ENCODE measurements at regions not wholly inside any gene's neighbourhood (a gene's known extent, or its start where the extent isn't known, plus 50 kb on each side); places are given as distances from the start of the nearest gene placed in this dataset.

DNA sequence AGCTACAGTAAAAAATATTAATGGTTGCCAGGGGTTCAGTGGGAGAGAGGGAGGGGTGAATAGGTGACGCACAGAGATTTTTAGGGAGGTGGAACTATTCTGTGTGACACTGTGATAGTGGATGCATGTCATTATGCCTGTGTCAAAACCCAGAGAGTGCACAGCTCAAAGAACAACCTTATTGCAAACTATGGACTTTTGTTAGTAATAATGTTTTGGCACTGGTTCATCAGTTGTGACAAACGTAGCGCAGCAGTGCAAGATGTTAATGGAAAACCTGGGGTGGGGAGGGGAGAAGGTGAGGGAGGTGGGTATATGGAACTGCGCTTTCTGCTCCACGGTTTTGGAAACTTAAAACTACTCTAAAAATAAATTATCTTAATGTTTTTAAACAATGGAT, 134.6 kb upstream of the RFC3 start:
- H3K4me3 ChIP-seq (ENCODE audit: insufficient read length, low read depth), result no peak overlapping the region
- no peaks in the 10 kb centered on the region for H3K36me3 ChIP-seq (ENCODE audit: insufficient read depth, insufficient read length, low read length)
- DNase-seq (ENCODE audit: low read depth, low spot score), result no peak
- H3K9me3 ChIP-seq (ENCODE audit: insufficient read depth, low read length), result peaks cover 15% of the 10 kb centered on the region; the same call in 1 of the 2 replicates
- H3K9ac ChIP-seq (ENCODE audit: insufficient read length, low read depth), result no peak overlapping the region
- no peaks in the 10 kb centered on the region for H3K4me1 ChIP-seq (ENCODE audit: insufficient read depth, insufficient read length)
- TF ChIP-seq SUZ12 (IDR thresholded peaks at IDR 0.05; ENCODE audit: extremely low read depth, insufficient read depth, insufficient read length), result no peak
- TF ChIP-seq YY1 (IDR thresholded peaks at IDR 0.05; ENCODE audit: insufficient read depth, insufficient read length), result no peak
- no peak for TF ChIP-seq ZNF274 (IDR thresholded peaks at IDR 0.05; ENCODE audit: low read depth, low read length)
- H3K27me3 ChIP-seq (ENCODE audit: insufficient read depth, insufficient read length), result no peaks in the 10 kb centered on the region

DNA sequence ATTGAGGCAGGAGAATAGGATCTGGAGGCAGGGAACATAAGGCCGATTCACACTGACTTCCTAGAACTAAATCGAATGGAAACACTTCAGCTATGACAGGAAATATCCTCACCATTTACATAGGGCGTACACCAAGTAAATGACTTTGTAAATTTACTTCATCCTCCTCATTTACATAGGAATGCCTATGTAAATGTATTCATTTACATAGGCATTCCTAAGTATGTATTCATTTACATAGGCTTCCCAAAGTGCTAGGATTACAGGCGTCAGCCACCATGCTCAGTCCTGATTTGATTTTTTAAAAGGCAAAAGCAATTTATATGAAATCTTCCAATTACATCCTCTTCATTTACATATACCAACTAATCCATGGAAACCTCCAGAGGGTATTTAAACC, 133.1 kb upstream of the RFC3 start:
- no peaks in the 10 kb centered on the region for H3K36me3 ChIP-seq (ENCODE audit: insufficient read depth, insufficient read length, low read length)
- H3K9ac ChIP-seq (ENCODE audit: insufficient read length, low read depth), result no peak overlapping the region
- no peaks in the 10 kb centered on the region for H3K27me3 ChIP-seq (ENCODE audit: insufficient read depth, insufficient read length)
- H3K4me3 ChIP-seq (ENCODE audit: insufficient read length, low read depth), result no peak overlapping the region
- H3K9me3 ChIP-seq (ENCODE audit: insufficient read depth, low read length), result peaks cover 29% of the 10 kb centered on the region; the same call in 1 of the 2 replicates
- no peaks in the 10 kb centered on the region for H3K4me1 ChIP-seq (ENCODE audit: insufficient read depth, insufficient read length)
- TF ChIP-seq SUZ12 (IDR thresholded peaks at IDR 0.05; ENCODE audit: extremely low read depth, insufficient read depth, insufficient read length), result no peak
- no peak for TF ChIP-seq YY1 (IDR thresholded peaks at IDR 0.05; ENCODE audit: insufficient read depth, insufficient read length)
- TF ChIP-seq ZNF274 (IDR thresholded peaks at IDR 0.05; ENCODE audit: low read depth, low read length), result no peak
- DNase-seq (ENCODE audit: low read depth, low spot score), result no peak

DNA sequence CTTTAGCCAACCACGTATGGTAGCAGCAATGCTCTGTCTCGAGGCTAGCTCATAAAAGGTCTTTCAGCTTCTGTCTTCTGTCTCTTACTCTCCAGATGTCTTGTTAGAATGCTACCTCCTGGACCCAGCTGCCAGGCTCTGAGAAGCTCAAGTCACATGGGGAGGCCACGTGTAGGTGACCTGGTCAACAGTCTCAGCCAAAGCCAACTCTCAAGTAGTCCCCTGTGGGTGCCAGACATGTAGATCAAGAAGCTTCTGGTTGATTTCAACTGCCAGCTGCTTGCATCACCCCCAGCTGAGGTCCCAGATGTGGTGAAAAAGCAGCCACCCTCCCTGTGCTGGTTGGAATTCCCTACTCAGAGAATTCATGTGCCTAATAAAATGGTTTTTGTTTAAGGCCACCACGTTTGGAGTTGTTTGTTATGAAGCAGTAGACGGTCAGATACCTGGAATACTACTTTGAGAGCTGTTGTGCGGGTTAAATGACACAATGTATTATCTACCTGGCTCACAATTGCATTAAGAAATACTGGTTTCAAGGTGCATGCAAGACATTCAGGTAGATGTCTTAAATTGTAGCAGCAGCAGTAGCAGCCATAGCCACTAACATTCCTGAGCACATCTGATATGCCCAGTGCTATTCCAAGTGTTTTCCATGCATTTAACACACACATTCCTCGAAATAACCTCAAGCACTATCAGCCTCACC, 131.0 kb upstream of the RFC3 start:
- no peak for TF ChIP-seq SUZ12 (IDR thresholded peaks at IDR 0.05; ENCODE audit: extremely low read depth, insufficient read depth, insufficient read length)
- no peak for TF ChIP-seq ZNF274 (IDR thresholded peaks at IDR 0.05; ENCODE audit: low read depth, low read length)
- no peak for TF ChIP-seq YY1 (IDR thresholded peaks at IDR 0.05; ENCODE audit: insufficient read depth, insufficient read length)
- peaks cover 36% of the 10 kb centered on the region; the same call in 1 of the 2 replicates for H3K9me3 ChIP-seq (ENCODE audit: insufficient read depth, low read length)
- H3K27me3 ChIP-seq (ENCODE audit: insufficient read depth, insufficient read length), result no peaks in the 10 kb centered on the region
- H3K4me3 ChIP-seq (ENCODE audit: insufficient read length, low read depth), result no peak overlapping the region
- H3K36me3 ChIP-seq (ENCODE audit: insufficient read depth, insufficient read length, low read length), result no peaks in the 10 kb centered on the region
- no peak for DNase-seq (ENCODE audit: low read depth, low spot score)
- H3K4me1 ChIP-seq (ENCODE audit: insufficient read depth, insufficient read length), result no peaks in the 10 kb centered on the region
- no peak overlapping the region for H3K9ac ChIP-seq (ENCODE audit: insufficient read length, low read depth)

DNA sequence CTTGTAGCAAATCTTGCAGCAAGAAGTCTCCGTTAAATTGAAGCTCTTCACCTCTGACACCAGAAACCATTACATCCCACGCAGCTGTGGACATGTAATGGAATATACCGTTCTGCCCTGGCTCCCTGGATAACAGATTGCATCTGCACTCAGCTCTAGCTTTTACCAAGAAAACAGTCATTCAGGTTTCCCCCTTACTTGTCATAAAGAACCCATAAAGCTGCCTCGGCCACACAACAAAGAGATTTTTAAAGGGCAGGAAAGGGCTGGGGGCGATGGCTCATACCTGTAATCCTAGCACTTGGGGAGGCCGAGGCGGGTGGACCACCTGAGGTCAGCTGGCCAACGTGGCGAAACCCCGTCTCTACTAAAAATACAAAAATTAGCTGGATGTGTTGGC, 127.6 kb upstream of the RFC3 start:
- Histone ChIP-seq H3K4me3 (ENCODE audit: insufficient read length, low read depth) (no peak overlapping the region), H3K4me1 (ENCODE audit: insufficient read depth, insufficient read length) (no peaks in the 10 kb centered on the region)
- TF ChIP-seq SUZ12 (IDR thresholded peaks at IDR 0.05; ENCODE audit: extremely low read depth, insufficient read depth, insufficient read length) (no peak), ZNF274 (IDR thresholded peaks at IDR 0.05; ENCODE audit: low read depth, low read length) (no peak), YY1 (IDR thresholded peaks at IDR 0.05; ENCODE audit: insufficient read depth, insufficient read length) (no peak)

DNA sequence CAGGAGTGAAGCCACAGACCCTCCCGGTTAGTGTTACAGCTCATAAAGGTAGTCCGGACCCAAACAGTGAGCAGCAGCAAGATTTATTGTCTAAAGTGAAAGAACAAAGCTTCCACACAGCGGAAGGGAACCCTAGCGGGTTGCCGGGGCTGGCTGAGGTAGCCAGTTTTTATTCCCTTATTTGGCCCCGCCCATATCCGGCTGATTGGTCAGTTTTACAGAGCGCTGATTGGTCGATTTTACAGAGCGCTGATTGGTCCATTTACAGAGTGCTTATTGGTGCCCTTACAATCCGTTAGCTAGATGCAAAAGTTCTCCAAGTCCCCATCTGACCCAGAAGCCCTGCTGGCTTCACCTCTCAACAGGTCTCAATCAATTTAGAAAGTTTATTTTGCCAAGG, 126.0 kb upstream of the RFC3 start:
- peaks cover 37% of the 10 kb centered on the region; the same call in 1 of the 2 replicates for H3K9me3 ChIP-seq (ENCODE audit: insufficient read depth, low read length)
- H3K4me3 ChIP-seq (ENCODE audit: insufficient read length, low read depth), result no peak overlapping the region
- H3K9ac ChIP-seq (ENCODE audit: insufficient read length, low read depth), result no peak overlapping the region
- no peak for TF ChIP-seq ZNF274 (IDR thresholded peaks at IDR 0.05; ENCODE audit: low read depth, low read length)
- no peak for TF ChIP-seq SUZ12 (IDR thresholded peaks at IDR 0.05; ENCODE audit: extremely low read depth, insufficient read depth, insufficient read length)
- TF ChIP-seq YY1 (IDR thresholded peaks at IDR 0.05; ENCODE audit: insufficient read depth, insufficient read length), result no peak
- H3K27me3 ChIP-seq (ENCODE audit: insufficient read depth, insufficient read length), result no peaks in the 10 kb centered on the region
- no peaks in the 10 kb centered on the region for H3K4me1 ChIP-seq (ENCODE audit: insufficient read depth, insufficient read length)
- DNase-seq (ENCODE audit: low read depth, low spot score), result no peak
- no peaks in the 10 kb centered on the region for H3K36me3 ChIP-seq (ENCODE audit: insufficient read depth, insufficient read length, low read length)

More for the DNA sequence above, 127.6 kb upstream of the RFC3 start:
- H3K9me3 ChIP-seq (ENCODE audit: insufficient read depth, low read length), result peaks cover 39% of the 10 kb centered on the region; the same call in 1 of the 2 replicates
- no peaks in the 10 kb centered on the region for H3K36me3 ChIP-seq (ENCODE audit: insufficient read depth, insufficient read length, low read length)
- H3K27me3 ChIP-seq (ENCODE audit: insufficient read depth, insufficient read length), result no peaks in the 10 kb centered on the region
- H3K9ac ChIP-seq (ENCODE audit: insufficient read length, low read depth), result no peak overlapping the region
- DNase-seq (ENCODE audit: low read depth, low spot score), result no peak

DNA sequence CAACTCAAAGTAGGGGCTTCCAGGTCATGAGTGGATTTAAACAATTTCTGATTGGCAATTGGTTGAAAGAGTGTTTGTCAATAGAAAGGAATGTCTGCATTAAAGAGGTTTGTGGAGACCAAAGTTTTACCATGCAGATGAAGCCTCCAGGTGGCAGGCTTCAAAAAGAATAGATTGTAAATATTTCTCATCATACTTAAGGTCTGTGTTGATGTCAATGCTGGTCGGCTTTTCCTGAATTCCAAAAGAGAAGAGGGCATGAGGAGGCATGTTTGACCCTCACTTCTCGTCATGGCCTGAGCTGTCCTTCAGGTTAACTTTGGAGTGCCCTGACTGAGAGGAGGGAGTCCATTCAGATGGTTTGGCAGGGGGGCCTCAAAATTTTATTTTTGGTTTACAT, 125.4 kb upstream of the RFC3 start:
- Histone ChIP-seq H3K36me3 (ENCODE audit: insufficient read depth, insufficient read length, low read length) (no peaks in the 10 kb centered on the region), H3K4me1 (ENCODE audit: insufficient read depth, insufficient read length) (no peaks in the 10 kb centered on the region), H3K9me3 (ENCODE audit: insufficient read depth, low read length) (peaks cover 32% of the 10 kb centered on the region; the same call in 1 of the 2 replicates), H3K27me3 (ENCODE audit: insufficient read depth, insufficient read length) (no peaks in the 10 kb centered on the region), H3K9ac (ENCODE audit: insufficient read length, low read depth) (no peak overlapping the region), H3K4me3 (ENCODE audit: insufficient read length, low read depth) (no peak overlapping the region)
- TF ChIP-seq SUZ12 (IDR thresholded peaks at IDR 0.05; ENCODE audit: extremely low read depth, insufficient read depth, insufficient read length) (no peak), YY1 (IDR thresholded peaks at IDR 0.05; ENCODE audit: insufficient read depth, insufficient read length) (no peak), ZNF274 (IDR thresholded peaks at IDR 0.05; ENCODE audit: low read depth, low read length) (no peak)
- DNase-seq (ENCODE audit: low read depth, low spot score), result no peak

DNA sequence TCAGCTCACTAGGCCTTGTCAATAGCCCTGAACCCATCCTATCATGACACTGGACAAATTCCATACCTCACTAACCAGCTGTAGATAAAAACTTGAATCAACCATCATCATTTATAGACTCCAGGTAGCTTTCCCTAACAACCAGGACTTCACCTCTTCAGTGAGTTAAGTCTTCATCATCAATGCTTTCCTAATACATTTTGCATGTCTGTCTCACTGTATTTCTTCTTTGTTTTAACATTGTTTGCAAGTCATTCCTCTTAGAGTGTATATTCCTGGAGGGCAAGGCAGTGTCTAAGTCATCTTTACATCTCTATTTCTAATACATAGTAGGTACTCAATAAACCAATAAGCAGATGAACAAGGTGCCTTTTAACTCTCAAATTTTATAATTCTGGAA, 123.4 kb upstream of the RFC3 start:
- no peaks in the 10 kb centered on the region for H3K4me1 ChIP-seq (ENCODE audit: insufficient read depth, insufficient read length)
- H3K27me3 ChIP-seq (ENCODE audit: insufficient read depth, insufficient read length), result no peaks in the 10 kb centered on the region
- no peak for DNase-seq (ENCODE audit: low read depth, low spot score)
- H3K4me3 ChIP-seq (ENCODE audit: insufficient read length, low read depth), result no peak overlapping the region
- H3K9me3 ChIP-seq (ENCODE audit: insufficient read depth, low read length), result peaks cover 12% of the 10 kb centered on the region; the same call in 1 of the 2 replicates
- TF ChIP-seq YY1 (IDR thresholded peaks at IDR 0.05; ENCODE audit: insufficient read depth, insufficient read length), result no peak
- TF ChIP-seq SUZ12 (IDR thresholded peaks at IDR 0.05; ENCODE audit: extremely low read depth, insufficient read depth, insufficient read length), result no peak
- TF ChIP-seq ZNF274 (IDR thresholded peaks at IDR 0.05; ENCODE audit: low read depth, low read length), result no peak
- H3K36me3 ChIP-seq (ENCODE audit: insufficient read depth, insufficient read length, low read length), result no peaks in the 10 kb centered on the region
- no peak overlapping the region for H3K9ac ChIP-seq (ENCODE audit: insufficient read length, low read depth)

Measured in NT2/D1 (cell line).